ENCODE measurements at regions not wholly inside any gene's neighbourhood (a gene's known extent, or its start where the extent isn't known, plus 50 kb on each side); places are given as distances from the start of the nearest gene placed in this dataset.

DNA sequence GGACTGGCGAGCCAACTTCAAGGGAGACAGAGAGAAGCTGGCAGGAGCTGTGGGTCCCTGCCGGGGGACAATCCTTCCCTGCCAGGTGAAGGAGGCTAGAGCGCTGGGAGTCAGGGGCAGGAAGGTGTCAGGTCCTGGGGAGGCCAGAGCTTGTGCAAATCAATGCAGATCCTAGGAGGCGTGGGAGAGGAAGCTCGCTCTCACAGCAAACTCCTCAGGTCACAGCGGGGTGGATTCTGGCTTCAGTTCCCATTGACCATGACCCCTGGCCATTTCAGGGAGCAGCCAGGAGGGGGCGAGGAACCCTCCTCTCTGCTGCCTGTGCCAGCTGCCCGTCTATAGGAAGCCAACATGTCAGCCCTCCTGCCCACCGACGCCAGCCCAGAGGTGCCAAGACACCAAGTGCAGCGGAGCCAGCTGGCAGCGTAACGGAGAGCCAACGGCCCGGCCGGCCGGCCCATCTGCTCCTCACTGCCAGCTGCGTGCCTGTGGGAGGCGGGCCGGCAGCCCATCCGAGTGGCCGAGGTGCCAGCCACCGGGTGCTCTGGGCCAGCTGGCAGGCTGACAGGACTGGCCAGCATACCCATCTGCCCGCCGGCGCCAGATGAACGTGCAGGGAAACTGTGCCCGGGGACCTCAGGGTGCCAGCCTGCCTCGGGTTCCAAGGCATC lies 374.8 kb downstream of the MIAT start:
- no peak for TF ChIP-seq EZH2 (IDR thresholded peaks at IDR 0.05; ENCODE audit: insufficient read depth, low read length)
- TF ChIP-seq, protein P1, sequence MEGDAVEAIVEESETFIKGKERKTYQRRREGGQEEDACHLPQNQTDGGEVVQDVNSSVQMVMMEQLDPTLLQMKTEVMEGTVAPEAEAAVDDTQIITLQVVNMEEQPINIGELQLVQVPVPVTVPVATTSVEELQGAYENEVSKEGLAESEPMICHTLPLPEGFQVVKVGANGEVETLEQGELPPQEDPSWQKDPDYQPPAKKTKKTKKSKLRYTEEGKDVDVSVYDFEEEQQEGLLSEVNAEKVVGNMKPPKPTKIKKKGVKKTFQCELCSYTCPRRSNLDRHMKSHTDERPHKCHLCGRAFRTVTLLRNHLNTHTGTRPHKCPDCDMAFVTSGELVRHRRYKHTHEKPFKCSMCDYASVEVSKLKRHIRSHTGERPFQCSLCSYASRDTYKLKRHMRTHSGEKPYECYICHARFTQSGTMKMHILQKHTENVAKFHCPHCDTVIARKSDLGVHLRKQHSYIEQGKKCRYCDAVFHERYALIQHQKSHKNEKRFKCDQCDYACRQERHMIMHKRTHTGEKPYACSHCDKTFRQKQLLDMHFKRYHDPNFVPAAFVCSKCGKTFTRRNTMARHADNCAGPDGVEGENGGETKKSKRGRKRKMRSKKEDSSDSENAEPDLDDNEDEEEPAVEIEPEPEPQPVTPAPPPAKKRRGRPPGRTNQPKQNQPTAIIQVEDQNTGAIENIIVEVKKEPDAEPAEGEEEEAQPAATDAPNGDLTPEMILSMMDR (IDR thresholded peaks at IDR 0.05; ENCODE audit: insufficient read depth, low read depth, low read length), result peak; percentile 15

All from astrocyte (in vitro differentiated cells and primary cell).